HepG2 (cell line): ENCODE measurements at regions not wholly inside any gene's neighbourhood (a gene's known extent, or its start where the extent isn't known, plus 50 kb on each side); places are given as distances from the start of the nearest gene placed in this dataset.

ENCODE experiments used
- FLYWCH1 ChIP-seq: sonication (generic); formaldehyde crosslinking; IDR thresholded peaks from 2 replicates; pipeline ENCODE4 v1.8.1; 2023; ENCODE audit warnings: mild to moderate bottlenecking, missing genetic modification reagents
- FOXO4 ChIP-seq: sonication (generic); formaldehyde crosslinking; conservative IDR thresholded peaks from 2 replicates; pipeline ENCODE4 v1.8.1; 2023; ENCODE audit warnings: missing genetic modification reagents
- KLF15 ChIP-seq: sonication (generic); formaldehyde crosslinking; IDR thresholded peaks from 2 replicates; pipeline ENCODE4 v1.8.1; 2023; ENCODE audit warnings: borderline replicate concordance, mild to moderate bottlenecking, inconsistent platforms, missing genetic modification reagents, mixed read lengths
- MTA3 ChIP-seq: sonication (generic); formaldehyde crosslinking; IDR thresholded peaks from 2 replicates; pipeline ENCODE4 v1.4.0; 2020; ENCODE audit warnings: missing genetic modification reagents
- MYC ChIP-seq: sonication (generic); formaldehyde crosslinking; IDR thresholded peaks from 2 replicates; pipeline ENCODE4 v1.9.0; 2021; ENCODE audit warnings: missing genetic modification reagents, borderline replicate concordance
- PAWR ChIP-seq: sonication (generic); formaldehyde crosslinking; IDR thresholded peaks from 2 replicates; pipeline ENCODE4 v1.4.0; 2020; ENCODE audit warnings: missing genetic modification reagents, mild to moderate bottlenecking, borderline replicate concordance
- REXO4 ChIP-seq: sonication (generic); formaldehyde crosslinking; IDR thresholded peaks from 2 replicates; pipeline ENCODE4 v1.8.0; 2022; ENCODE audit warnings: missing genetic modification reagents, mild to moderate bottlenecking, borderline replicate concordance
- SMAD1 ChIP-seq: sonication (generic); formaldehyde crosslinking; IDR thresholded peaks from 2 replicates; pipeline ENCODE4 v1.4.0; 2020; ENCODE audit warnings: missing genetic modification reagents, low read depth, mild to moderate bottlenecking, borderline replicate concordance
- ZNF503 ChIP-seq: sonication (generic); formaldehyde crosslinking; IDR thresholded peaks from 2 replicates; pipeline ENCODE4 v1.4.0; 2020; ENCODE audit warnings: missing genetic modification reagents
- ZNF598 ChIP-seq: sonication (generic); formaldehyde crosslinking; IDR thresholded peaks from 2 replicates; pipeline ENCODE4 v1.5.1; 2020; ENCODE audit warnings: mild to moderate bottlenecking, missing genetic modification reagents, borderline replicate concordance
- TF ChIP-seq, protein P1 (sequence below): sonication (generic); formaldehyde crosslinking; IDR thresholded peaks from 2 replicates; pipeline ENCODE4 v1.5.0; 2020; ENCODE audit warnings: mild to moderate bottlenecking, missing genetic modification reagents, moderate library complexity
- TF ChIP-seq, protein P2 (sequence below): sonication (generic); formaldehyde crosslinking; IDR thresholded peaks from 2 replicates; pipeline ENCODE4 v1.5.0; 2020; ENCODE audit warnings: mild to moderate bottlenecking, missing genetic modification reagents, borderline replicate concordance
- TF ChIP-seq, protein P3 (sequence below): sonication (generic); formaldehyde crosslinking; IDR thresholded peaks from 2 replicates; pipeline ENCODE4 v1.5.1; 2020; ENCODE audit warnings: missing genetic modification reagents, mild to moderate bottlenecking, borderline replicate concordance

DNA sequence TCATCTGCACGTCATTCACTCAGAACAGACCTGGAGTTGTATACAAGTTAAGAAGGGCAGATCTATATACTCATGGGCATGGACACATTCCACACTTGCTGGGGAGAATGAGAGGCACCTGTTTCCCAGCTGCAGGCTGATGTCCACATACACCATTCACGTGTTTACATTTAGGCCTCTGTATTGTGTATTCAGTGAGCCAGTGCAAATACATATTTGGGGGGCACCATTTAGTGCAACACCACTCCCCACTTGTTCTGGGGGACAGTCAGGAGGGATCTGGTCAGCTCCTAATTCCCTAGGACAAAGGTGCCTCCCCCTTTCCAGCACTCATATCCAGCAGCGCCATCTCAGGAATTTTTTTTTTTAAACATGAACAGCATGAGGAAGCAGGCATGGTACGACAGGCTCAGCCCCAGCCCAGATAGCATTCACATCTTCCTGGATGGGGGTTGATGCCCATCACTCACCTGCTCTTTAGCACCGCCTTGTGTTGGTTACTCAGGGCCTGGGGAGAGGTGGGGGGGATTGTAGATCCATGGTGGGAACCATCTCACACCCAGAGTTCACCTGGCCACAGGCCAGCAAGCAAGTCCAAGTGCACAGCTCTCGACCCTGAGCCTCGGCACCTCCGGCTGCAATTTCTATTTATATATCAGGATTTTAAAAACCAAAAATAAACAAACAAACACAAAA is 56.9 kb upstream of the ZNF254 start (continued):
- TF ChIP-seq REXO4 (CRISPR knock-in tag) (no peak), MYC (CRISPR knock-in tag) (no peak), SMAD1 (CRISPR knock-in tag) (no peak), FOXO4 (CRISPR knock-in tag) (no peak), ZNF598 (CRISPR knock-in tag) (no peak), MTA3 (CRISPR knock-in tag) (no peak), ZNF503 (no peak), KLF15 (CRISPR knock-in tag) (no peak), PAWR (no peak), FLYWCH1 (CRISPR knock-in tag) (no peak)
- TF ChIP-seq, protein P1, sequence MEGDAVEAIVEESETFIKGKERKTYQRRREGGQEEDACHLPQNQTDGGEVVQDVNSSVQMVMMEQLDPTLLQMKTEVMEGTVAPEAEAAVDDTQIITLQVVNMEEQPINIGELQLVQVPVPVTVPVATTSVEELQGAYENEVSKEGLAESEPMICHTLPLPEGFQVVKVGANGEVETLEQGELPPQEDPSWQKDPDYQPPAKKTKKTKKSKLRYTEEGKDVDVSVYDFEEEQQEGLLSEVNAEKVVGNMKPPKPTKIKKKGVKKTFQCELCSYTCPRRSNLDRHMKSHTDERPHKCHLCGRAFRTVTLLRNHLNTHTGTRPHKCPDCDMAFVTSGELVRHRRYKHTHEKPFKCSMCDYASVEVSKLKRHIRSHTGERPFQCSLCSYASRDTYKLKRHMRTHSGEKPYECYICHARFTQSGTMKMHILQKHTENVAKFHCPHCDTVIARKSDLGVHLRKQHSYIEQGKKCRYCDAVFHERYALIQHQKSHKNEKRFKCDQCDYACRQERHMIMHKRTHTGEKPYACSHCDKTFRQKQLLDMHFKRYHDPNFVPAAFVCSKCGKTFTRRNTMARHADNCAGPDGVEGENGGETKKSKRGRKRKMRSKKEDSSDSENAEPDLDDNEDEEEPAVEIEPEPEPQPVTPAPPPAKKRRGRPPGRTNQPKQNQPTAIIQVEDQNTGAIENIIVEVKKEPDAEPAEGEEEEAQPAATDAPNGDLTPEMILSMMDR (CRISPR knock-in tag): peak; percentile 64
- TF ChIP-seq, protein P2, sequence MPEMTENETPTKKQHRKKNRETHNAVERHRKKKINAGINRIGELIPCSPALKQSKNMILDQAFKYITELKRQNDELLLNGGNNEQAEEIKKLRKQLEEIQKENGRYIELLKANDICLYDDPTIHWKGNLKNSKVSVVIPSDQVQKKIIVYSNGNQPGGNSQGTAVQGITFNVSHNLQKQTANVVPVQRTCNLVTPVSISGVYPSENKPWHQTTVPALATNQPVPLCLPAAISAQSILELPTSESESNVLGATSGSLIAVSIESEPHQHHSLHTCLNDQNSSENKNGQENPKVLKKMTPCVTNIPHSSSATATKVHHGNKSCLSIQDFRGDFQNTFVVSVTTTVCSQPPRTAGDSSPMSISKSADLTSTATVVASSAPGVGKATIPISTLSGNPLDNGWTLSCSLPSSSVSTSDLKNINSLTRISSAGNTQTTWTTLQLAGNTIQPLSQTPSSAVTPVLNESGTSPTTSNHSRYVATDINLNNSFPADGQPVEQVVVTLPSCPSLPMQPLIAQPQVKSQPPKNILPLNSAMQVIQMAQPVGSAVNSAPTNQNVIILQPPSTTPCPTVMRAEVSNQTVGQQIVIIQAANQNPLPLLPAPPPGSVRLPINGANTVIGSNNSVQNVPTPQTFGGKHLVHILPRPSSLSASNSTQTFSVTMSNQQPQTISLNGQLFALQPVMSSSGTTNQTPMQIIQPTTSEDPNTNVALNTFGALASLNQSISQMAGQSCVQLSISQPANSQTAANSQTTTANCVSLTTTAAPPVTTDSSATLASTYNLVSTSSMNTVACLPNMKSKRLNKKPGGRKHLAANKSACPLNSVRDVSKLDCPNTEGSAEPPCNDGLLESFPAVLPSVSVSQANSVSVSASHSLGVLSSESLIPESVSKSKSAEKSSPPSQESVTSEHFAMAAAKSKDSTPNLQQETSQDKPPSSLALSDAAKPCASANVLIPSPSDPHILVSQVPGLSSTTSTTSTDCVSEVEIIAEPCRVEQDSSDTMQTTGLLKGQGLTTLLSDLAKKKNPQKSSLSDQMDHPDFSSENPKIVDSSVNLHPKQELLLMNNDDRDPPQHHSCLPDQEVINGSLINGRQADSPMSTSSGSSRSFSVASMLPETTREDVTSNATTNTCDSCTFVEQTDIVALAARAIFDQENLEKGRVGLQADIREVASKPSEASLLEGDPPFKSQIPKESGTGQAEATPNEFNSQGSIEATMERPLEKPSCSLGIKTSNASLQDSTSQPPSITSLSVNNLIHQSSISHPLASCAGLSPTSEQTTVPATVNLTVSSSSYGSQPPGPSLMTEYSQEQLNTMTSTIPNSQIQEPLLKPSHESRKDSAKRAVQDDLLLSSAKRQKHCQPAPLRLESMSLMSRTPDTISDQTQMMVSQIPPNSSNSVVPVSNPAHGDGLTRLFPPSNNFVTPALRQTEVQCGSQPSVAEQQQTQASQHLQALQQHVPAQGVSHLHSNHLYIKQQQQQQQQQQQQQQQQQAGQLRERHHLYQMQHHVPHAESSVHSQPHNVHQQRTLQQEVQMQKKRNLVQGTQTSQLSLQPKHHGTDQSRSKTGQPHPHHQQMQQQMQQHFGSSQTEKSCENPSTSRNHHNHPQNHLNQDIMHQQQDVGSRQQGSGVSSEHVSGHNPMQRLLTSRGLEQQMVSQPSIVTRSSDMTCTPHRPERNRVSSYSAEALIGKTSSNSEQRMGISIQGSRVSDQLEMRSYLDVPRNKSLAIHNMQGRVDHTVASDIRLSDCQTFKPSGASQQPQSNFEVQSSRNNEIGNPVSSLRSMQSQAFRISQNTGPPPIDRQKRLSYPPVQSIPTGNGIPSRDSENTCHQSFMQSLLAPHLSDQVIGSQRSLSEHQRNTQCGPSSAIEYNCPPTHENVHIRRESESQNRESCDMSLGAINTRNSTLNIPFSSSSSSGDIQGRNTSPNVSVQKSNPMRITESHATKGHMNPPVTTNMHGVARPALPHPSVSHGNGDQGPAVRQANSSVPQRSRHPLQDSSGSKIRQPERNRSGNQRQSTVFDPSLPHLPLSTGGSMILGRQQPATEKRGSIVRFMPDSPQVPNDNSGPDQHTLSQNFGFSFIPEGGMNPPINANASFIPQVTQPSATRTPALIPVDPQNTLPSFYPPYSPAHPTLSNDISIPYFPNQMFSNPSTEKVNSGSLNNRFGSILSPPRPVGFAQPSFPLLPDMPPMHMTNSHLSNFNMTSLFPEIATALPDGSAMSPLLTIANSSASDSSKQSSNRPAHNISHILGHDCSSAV (CRISPR knock-in tag): no peak
- TF ChIP-seq, protein P3, sequence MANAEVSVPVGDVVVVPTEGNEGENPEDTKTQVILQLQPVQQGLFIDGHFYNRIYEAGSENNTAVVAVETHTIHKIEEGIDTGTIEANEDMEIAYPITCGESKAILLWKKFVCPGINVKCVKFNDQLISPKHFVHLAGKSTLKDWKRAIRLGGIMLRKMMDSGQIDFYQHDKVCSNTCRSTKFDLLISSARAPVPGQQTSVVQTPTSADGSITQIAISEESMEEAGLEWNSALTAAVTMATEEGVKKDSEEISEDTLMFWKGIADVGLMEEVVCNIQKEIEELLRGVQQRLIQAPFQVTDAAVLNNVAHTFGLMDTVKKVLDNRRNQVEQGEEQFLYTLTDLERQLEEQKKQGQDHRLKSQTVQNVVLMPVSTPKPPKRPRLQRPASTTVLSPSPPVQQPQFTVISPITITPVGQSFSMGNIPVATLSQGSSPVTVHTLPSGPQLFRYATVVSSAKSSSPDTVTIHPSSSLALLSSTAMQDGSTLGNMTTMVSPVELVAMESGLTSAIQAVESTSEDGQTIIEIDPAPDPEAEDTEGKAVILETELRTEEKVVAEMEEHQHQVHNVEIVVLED (CRISPR knock-in tag): no peak
